GM18867 (cell line): ENCODE measurements at regions not wholly inside any gene's neighbourhood (a gene's known extent, or its start where the extent isn't known, plus 50 kb on each side); places are given as distances from the start of the nearest gene placed in this dataset.
"Not testable (repeated sequence)": the region's sequence is repeated elsewhere in the genome, so short reads cannot be mapped to it uniquely, and the experiment has no call there.

Experiments
- ATAC-seq: cut with Tn5 transposase; IDR thresholded peaks from one replicate; pipeline ENCODE4 v1.9.1; 2021; ENCODE audit warnings: mild to moderate bottlenecking, moderate library complexity; ENCODE audit not compliant: unreplicated experiment

GRCh38 chr1:60918867-60919266 lies 163.5 kb upstream of the NFIA start:
- no peak for ATAC-seq

- no peak for ATAC-seq
Observed at GRCh38 chr1:60916906-60917305, 165.5 kb upstream of the NFIA start.

GRCh38 chr1:60916199-60916598 lies 166.2 kb upstream of the NFIA start:
- no peak for ATAC-seq

- ATAC-seq, result no peak
Observed at GRCh38 chr1:60915441-60915840, 166.9 kb upstream of the NFIA start.

- no peak for ATAC-seq
Observed at GRCh38 chr1:60914982-60915381, 167.4 kb upstream of the NFIA start.

GRCh38 chr1:60913708-60914107 lies 168.7 kb upstream of the NFIA start:
- not testable (repeated sequence) for ATAC-seq

GRCh38 chr1:60913039-60913438 lies 169.3 kb upstream of the NFIA start:
- ATAC-seq, result no peak

- ATAC-seq, result no peak
Observed at GRCh38 chr1:60911966-60912697, 170.2 kb upstream of the NFIA start.

- no peak for ATAC-seq
Observed at GRCh38 chr1:60908159-60908558, 174.2 kb upstream of the NFIA start.

GRCh38 chr1:60906526-60906925 lies 175.8 kb upstream of the NFIA start:
- no peak for ATAC-seq

- ATAC-seq, result no peak
Observed at GRCh38 chr1:60906039-60906438, 176.3 kb upstream of the NFIA start.

GRCh38 chr1:60904099-60904851 lies 178.1 kb upstream of the NFIA start:
- no peak for ATAC-seq

GRCh38 chr1:60903591-60903990 lies 178.8 kb upstream of the NFIA start:
- no peak for ATAC-seq

- ATAC-seq, result no peak
Observed at GRCh38 chr1:60899464-60899863, 182.9 kb upstream of the NFIA start.

- peak; percentile 93 for ATAC-seq
Observed at GRCh38 chr1:60898987-60899386, 183.4 kb upstream of the NFIA start.

- no peak for ATAC-seq
Observed at GRCh38 chr1:60898413-60898812, 183.9 kb upstream of the NFIA start.

- no peak for ATAC-seq
Observed at GRCh38 chr1:60896701-60897363, 185.5 kb upstream of the NFIA start.

- no peak for ATAC-seq
Observed at GRCh38 chr1:60895701-60896100, 186.7 kb upstream of the NFIA start.

- ATAC-seq, result no peak
Observed at GRCh38 chr1:60895252-60895651, 187.1 kb upstream of the NFIA start.

- ATAC-seq, result no peak
Observed at GRCh38 chr1:60894741-60895140, 187.6 kb upstream of the NFIA start.

GRCh38 chr1:60894130-60894529 lies 188.2 kb upstream of the NFIA start:
- no peak for ATAC-seq
